T47D (cell line): ENCODE measurements at regions not wholly inside any gene's neighbourhood (a gene's known extent, or its start where the extent isn't known, plus 50 kb on each side); places are given as distances from the start of the nearest gene placed in this dataset.

ENCODE experiments used
- DNase-seq, 2 experiments: peaks; one replicate each; pipeline versions ENCODE4 v3.0.0 to v3.0.0-alpha.2; 2011 to 2012; ENCODE audit warnings: low read depth in 1 of 2, low spot score in 1 of 2
- JUND ChIP-seq: IDR thresholded peaks from 2 replicates; pipeline ENCODE4 v1.6.1; 2012; ENCODE audit warnings: low read depth
- in situ Hi-C: cut with HindIII; loops from 2 replicates; pipeline ENCODE4 v1.10.0; 2016; ENCODE audit warnings: low sequenced_read_pairs, low pct_unique_long_range_greater_than_20kb

DNA sequence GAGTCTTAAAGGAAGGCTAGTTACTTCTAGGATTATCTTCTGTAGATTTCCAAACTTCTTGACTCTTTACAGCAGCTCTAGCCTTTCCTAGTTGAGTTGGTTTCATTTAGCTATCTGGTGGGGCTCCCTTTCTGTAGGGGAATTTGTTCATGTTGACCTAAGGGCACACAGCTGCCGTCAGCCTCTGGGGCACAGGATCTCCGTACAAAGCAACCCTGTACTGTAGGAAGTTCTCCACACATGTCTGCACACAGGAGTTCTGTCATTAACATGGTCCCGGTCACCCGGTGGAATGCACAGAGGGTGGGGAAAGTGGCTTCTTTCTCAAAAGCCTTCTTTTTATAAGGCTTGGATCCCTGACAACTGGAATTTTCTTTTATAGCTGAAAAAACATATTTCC lies 88.7 kb upstream of the TNIK start:
- no peak for DNase-seq
- in situ Hi-C loops: no loop called here
- TF ChIP-seq JUND: no peak

- DNase-seq: no peak
- TF ChIP-seq JUND: no peak
- in situ Hi-C loops: no loop called here
Measured at GRCh38 chr3:171543759-171544300, 83.6 kb upstream of the TNIK start.

GRCh38 chr3:171542976-171543375 lies 82.8 kb upstream of the TNIK start:
- no peak for TF ChIP-seq JUND
- peak; percentile 28 to 71 for DNase-seq
- in situ Hi-C loops: no loop called here

GRCh38 chr3:171541647-171542046 lies 81.4 kb upstream of the TNIK start:
- in situ Hi-C loops: no loop called here
- no peak for DNase-seq
- no peak for TF ChIP-seq JUND

DNA sequence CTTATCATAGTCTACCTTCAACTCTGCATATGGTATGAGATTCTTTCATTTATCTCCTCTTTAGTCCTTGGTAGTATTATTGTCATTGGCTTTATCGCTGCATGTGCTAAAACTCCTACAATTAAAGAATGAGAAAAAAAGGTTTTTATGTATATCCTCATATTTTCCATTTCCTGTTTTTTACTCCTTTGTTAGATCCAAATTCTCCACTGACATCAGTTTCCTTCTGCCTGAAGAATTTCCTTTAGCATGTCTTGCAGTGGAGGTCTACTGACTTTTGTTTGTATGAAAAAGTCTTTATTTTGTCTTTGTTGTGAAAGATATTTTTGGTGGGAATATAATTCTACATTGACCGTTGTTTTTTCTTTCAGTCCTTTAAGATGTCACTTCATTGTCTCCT lies 81.0 kb upstream of the TNIK start:
- TF ChIP-seq JUND: no peak
- DNase-seq: no peak
- in situ Hi-C loops: no loop called here

- in situ Hi-C loops: no loop called here
- DNase-seq: no peak
- TF ChIP-seq JUND: no peak
Measured at GRCh38 chr3:171535799-171536198, 75.6 kb upstream of the TNIK start.

- in situ Hi-C loops: no loop called here
- no peak for DNase-seq
- no peak for TF ChIP-seq JUND
Measured at GRCh38 chr3:171535133-171535532, 74.9 kb upstream of the TNIK start.

GRCh38 chr3:171533702-171534101 lies 73.5 kb upstream of the TNIK start:
- in situ Hi-C loops: no loop called here
- no peak for TF ChIP-seq JUND
- no peak for DNase-seq

- no peak for DNase-seq
- in situ Hi-C loops: no loop called here
- TF ChIP-seq JUND: no peak
Measured at GRCh38 chr3:171532294-171532693, 72.1 kb upstream of the TNIK start.

- TF ChIP-seq JUND: no peak
- DNase-seq: no peak
- in situ Hi-C loops: no loop called here
Measured at GRCh38 chr3:171531716-171532115, 71.5 kb upstream of the TNIK start.

GRCh38 chr3:171528102-171528501 lies 67.9 kb upstream of the TNIK start:
- DNase-seq: no peak
- in situ Hi-C loops: no loop called here
- no peak for TF ChIP-seq JUND

- DNase-seq: no peak
- TF ChIP-seq JUND: no peak
- in situ Hi-C loops: no loop called here
Measured at GRCh38 chr3:171526869-171527268, 66.7 kb upstream of the TNIK start.

GRCh38 chr3:171526146-171526545 lies 65.9 kb upstream of the TNIK start:
- in situ Hi-C loops: no loop called here
- DNase-seq: no peak
- no peak for TF ChIP-seq JUND

GRCh38 chr3:171525437-171525836 lies 65.2 kb upstream of the TNIK start:
- TF ChIP-seq JUND: no peak
- in situ Hi-C loops: no loop called here
- DNase-seq: no peak
